Fibroblast of lung (primary cell): ENCODE measurements at regions not wholly inside any gene's neighbourhood (a gene's known extent, or its start where the extent isn't known, plus 50 kb on each side); places are given as distances from the start of the nearest gene placed in this dataset.

Experiments used
- CTCF ChIP-seq, 2 donors: IDR thresholded peaks in 1 of 2; conservative IDR thresholded peaks in 1 of 2; 1 replicate in 1 of 2; 2 replicates in 1 of 2; pipeline ENCODE4 v1.5.1; 2011 to 2012; ENCODE audit warnings: low read length in 2 of 2, control low read depth in 1 of 2, inconsistent platforms in 1 of 2, low read depth in 1 of 2, mild to moderate bottlenecking in 1 of 2
- EZH2 ChIP-seq: IDR thresholded peaks from 2 replicates; pipeline ENCODE4 v1.5.1; 2012; ENCODE audit warnings: low read length, control low read depth, mild to moderate bottlenecking; ENCODE audit errors: missing control alignments

GRCh38 chrX:4206941-4207340 lies 493.5 kb upstream of the PRKX start:
- no peak for TF ChIP-seq EZH2
- no peak for TF ChIP-seq CTCF (conservative IDR thresholded peaks at IDR 0.05 in 1 of 2, IDR thresholded peaks at IDR 0.05 in 1 of 2; ENCODE audit: low read depth in 1 of 2, low read length in 2 of 2)
